ENCODE measurements at regions not wholly inside any gene's neighbourhood (a gene's known extent, or its start where the extent isn't known, plus 50 kb on each side); places are given as distances from the start of the nearest gene placed in this dataset.

DNA sequence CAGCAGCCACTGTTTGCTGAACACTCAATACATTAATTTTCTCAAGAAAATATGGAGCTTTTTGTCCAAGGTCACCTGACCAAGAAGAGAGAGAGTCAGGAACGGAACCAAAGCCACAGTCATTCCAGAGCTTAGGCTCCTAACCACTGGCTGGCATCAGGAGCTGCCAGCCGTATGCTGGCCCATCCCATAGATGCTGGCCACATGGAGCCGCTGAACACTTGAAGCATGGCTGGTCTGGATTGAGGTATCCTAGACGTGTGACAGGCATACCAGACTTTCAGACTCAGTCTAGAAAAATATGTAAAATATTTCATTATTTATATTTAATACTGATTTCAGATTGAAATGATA lies 458.7 kb downstream of the MATN1 start:
- no peak for TF ChIP-seq CBFB (IDR thresholded peaks at IDR 0.05; ENCODE audit: low read depth)
- no peak for TF ChIP-seq EZH2 (IDR thresholded peaks at IDR 0.05; ENCODE audit: borderline replicate concordance, control insufficient read depth, low read depth, low read length)
- TF ChIP-seq, protein P1, sequence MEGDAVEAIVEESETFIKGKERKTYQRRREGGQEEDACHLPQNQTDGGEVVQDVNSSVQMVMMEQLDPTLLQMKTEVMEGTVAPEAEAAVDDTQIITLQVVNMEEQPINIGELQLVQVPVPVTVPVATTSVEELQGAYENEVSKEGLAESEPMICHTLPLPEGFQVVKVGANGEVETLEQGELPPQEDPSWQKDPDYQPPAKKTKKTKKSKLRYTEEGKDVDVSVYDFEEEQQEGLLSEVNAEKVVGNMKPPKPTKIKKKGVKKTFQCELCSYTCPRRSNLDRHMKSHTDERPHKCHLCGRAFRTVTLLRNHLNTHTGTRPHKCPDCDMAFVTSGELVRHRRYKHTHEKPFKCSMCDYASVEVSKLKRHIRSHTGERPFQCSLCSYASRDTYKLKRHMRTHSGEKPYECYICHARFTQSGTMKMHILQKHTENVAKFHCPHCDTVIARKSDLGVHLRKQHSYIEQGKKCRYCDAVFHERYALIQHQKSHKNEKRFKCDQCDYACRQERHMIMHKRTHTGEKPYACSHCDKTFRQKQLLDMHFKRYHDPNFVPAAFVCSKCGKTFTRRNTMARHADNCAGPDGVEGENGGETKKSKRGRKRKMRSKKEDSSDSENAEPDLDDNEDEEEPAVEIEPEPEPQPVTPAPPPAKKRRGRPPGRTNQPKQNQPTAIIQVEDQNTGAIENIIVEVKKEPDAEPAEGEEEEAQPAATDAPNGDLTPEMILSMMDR (IDR thresholded peaks at IDR 0.05 in 2 of 3, conservative IDR thresholded peaks at IDR 0.05 in 1 of 3; ENCODE audit: control insufficient read depth in 2 of 3, extremely low read depth in 1 of 3, insufficient read depth in 1 of 3, low read depth in 3 of 3, low read length in 3 of 3) = no peak
- no peak for TF ChIP-seq NFYB (IDR thresholded peaks at IDR 0.05; ENCODE audit: insufficient read depth, low read depth, low read length)
- TF ChIP-seq POLR2A (IDR thresholded peaks at IDR 0.05; ENCODE audit: low read depth, low read length) = no peak
- TF ChIP-seq NR2C1 (IDR thresholded peaks at IDR 0.05) = no peak
- TF ChIP-seq EP300 (IDR thresholded peaks at IDR 0.05; ENCODE audit: borderline replicate concordance in 1 of 2, control insufficient read depth in 1 of 2, low read depth in 2 of 2, low read length in 2 of 2) = no peak
- no peak for TF ChIP-seq NR2F1 (conservative IDR thresholded peaks at IDR 0.05)
- no peak for TF ChIP-seq MYB (IDR thresholded peaks at IDR 0.05; ENCODE audit: borderline replicate concordance, low read depth, low read length)
- TF ChIP-seq, protein P2, sequence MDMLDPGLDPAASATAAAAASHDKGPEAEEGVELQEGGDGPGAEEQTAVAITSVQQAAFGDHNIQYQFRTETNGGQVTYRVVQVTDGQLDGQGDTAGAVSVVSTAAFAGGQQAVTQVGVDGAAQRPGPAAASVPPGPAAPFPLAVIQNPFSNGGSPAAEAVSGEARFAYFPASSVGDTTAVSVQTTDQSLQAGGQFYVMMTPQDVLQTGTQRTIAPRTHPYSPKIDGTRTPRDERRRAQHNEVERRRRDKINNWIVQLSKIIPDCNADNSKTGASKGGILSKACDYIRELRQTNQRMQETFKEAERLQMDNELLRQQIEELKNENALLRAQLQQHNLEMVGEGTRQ (IDR thresholded peaks at IDR 0.05; ENCODE audit: borderline replicate concordance, low read depth, low read length) = no peak
